Ascending aorta (tissue), 2 donors: ENCODE measurements at regions not wholly inside any gene's neighbourhood (a gene's known extent, or its start where the extent isn't known, plus 50 kb on each side); places are given as distances from the start of the nearest gene placed in this dataset.

Experiments
- DNase-seq, 2 donors: peaks; one replicate each; pipeline ENCODE4 v3.0.0-alpha.2; 2019; ENCODE audit warnings: low spot score in 2 of 2
- H3K27ac ChIP-seq, 2 donors: fragments of 200-600 bp; sonication (generic); one replicate each; pipeline ENCODE4 v1.5.1; 2016 to 2017; ENCODE audit warnings: mild to moderate bottlenecking in 1 of 2
- H3K27me3 ChIP-seq: fragments of 200-600 bp; sonication (generic); one replicate; pipeline ENCODE4 v1.5.1; 2017
- H3K36me3 ChIP-seq, 2 donors: fragments of 200-600 bp; sonication (generic); one replicate each; pipeline ENCODE4 v1.5.1; 2016
- H3K4me1 ChIP-seq, 2 donors: fragments of 200-600 bp; sonication (generic); one replicate each; pipeline ENCODE4 v1.5.1; 2016 to 2017; ENCODE audit warnings: mild to moderate bottlenecking in 1 of 2
- H3K4me3 ChIP-seq, 2 donors: fragments of 200-600 bp; sonication (generic); one replicate each; pipeline ENCODE4 v1.5.1; 2016 to 2017; ENCODE audit warnings: mild to moderate bottlenecking in 1 of 2
- H3K9me3 ChIP-seq, 2 donors: fragments of 200-600 bp; sonication (generic); one replicate each; pipeline ENCODE4 v1.5.1; 2016
- CTCF ChIP-seq, 3 experiments: fragments of 200-600 bp in 2 of 3; fragments of 450-650 bp in 1 of 3; sonication (generic) in 2 of 3; IDR thresholded peaks; one replicate each; pipeline ENCODE4 v1.5.1; 2016 to 2019; ENCODE audit warnings: antibody characterized with exemption in 3 of 3, mild to moderate bottlenecking in 1 of 3, moderate library complexity in 1 of 3
- intact Hi-C: fragments of 100-400 bp; cut with DNase I; formaldehyde crosslinking; loops from one replicate; pipeline ENCODE4 v1.15.1; 2023

- DNase-seq, result no peak
- Histone ChIP-seq H3K27me3 (no peaks in the 10 kb centered on the region), H3K36me3 (no peaks in the 10 kb centered on the region), H3K27ac (no peak overlapping the region), H3K4me1 (no peaks in the 10 kb centered on the region), H3K9me3 (no peaks in the 10 kb centered on the region), H3K4me3 (no peak overlapping the region)
- TF ChIP-seq CTCF (IDR thresholded peaks at IDR 0.05), result no peak
- intact Hi-C loops, result no loop called here
These were observed 2048.0 kb downstream of the SUCLG1 start for GRCh38 chr2:82411071-82411470.

DNA sequence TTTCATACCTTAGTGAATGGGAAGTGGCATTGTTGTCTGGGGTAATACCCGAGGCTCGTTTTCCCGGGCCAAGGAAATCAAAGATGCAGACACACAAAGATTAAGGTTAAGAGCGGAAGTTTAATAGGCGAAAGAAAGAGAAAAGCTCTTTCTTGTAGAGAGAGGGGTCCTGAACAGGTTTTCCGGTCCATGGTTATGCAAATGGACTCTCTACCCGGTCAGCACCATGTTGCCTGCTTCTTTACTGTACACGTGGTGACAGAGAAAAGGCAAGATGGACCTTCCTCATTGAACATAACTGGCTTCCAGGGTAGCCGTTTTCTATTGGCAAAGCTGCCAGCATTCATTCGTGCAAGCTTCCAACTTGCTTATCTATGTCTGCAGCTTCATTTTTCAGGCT is 2063.5 kb downstream of the SUCLG1 start:
- DNase-seq, result no peak
- TF ChIP-seq CTCF (IDR thresholded peaks at IDR 0.05), result no peak
- Histone ChIP-seq H3K4me1 (no peaks in the 10 kb centered on the region), H3K9me3 (no peaks in the 10 kb centered on the region), H3K36me3 (no peaks in the 10 kb centered on the region), H3K27me3 (no peaks in the 10 kb centered on the region), H3K4me3 (no peak overlapping the region), H3K27ac (no peak overlapping the region)
- intact Hi-C loops, result no loop called here

GRCh38 chr2:82391386-82391785 is 2067.7 kb downstream of the SUCLG1 start:
- no peak overlapping the region for H3K4me3 ChIP-seq
- intact Hi-C loops, result no loop called here

DNA sequence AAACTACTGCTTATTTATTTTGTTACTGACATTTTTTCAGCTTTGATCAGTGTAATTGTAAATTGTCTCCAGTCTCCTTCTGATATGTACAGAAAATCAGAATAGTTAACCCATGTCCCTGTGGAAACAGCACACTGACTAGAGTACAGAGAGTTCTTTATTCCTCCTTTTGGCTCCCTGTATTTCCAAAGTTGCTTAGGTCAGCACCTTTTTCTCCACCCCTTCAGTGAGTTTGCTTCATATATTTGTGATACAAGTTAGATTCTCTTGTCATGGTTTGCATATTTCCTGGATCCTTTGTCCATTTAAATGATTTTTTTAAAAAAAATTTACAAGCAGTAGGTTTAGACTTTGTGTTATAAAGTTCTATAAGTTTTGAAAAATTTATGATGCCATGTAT is 2051.1 kb upstream of the LRRTM1 start:
- Histone ChIP-seq H3K36me3 (no peaks in the 10 kb centered on the region), H3K27me3 (no peaks in the 10 kb centered on the region), H3K27ac (no peak overlapping the region), H3K9me3 (peaks cover 0 to 4% of the 10 kb centered on the region in 2 donors), H3K4me3 (no peak overlapping the region), H3K4me1 (no peaks in the 10 kb centered on the region)
- DNase-seq, result no peak
- intact Hi-C loops, result no loop called here
- TF ChIP-seq CTCF (IDR thresholded peaks at IDR 0.05), result no peak

More at GRCh38 chr2:82391386-82391785, 2067.7 kb downstream of the SUCLG1 start:
- Histone ChIP-seq H3K4me1 (no peaks in the 10 kb centered on the region), H3K27me3 (no peaks in the 10 kb centered on the region), H3K36me3 (no peaks in the 10 kb centered on the region), H3K9me3 (no peaks in the 10 kb centered on the region), H3K27ac (no peak overlapping the region)
- no peak for TF ChIP-seq CTCF (IDR thresholded peaks at IDR 0.05)
- DNase-seq, result no peak

- Histone ChIP-seq H3K4me1 (no peaks in the 10 kb centered on the region), H3K36me3 (no peaks in the 10 kb centered on the region), H3K27ac (no peak overlapping the region), H3K9me3 (no peaks in the 10 kb centered on the region), H3K27me3 (no peaks in the 10 kb centered on the region), H3K4me3 (no peak overlapping the region)
- no peak for TF ChIP-seq CTCF (IDR thresholded peaks at IDR 0.05)
- intact Hi-C loops, result no loop called here
- no peak for DNase-seq
These were observed 2041.4 kb upstream of the LRRTM1 start for GRCh38 chr2:82345910-82346309.

GRCh38 chr2:82344670-82345069 is 2040.1 kb upstream of the LRRTM1 start:
- intact Hi-C loops, result no loop called here
- H3K27ac ChIP-seq, result no peak overlapping the region
- no peak for TF ChIP-seq CTCF (IDR thresholded peaks at IDR 0.05)

More at GRCh38 chr2:82344670-82345069, 2040.1 kb upstream of the LRRTM1 start:
- Histone ChIP-seq H3K4me3 (no peak overlapping the region), H3K36me3 (no peaks in the 10 kb centered on the region), H3K9me3 (no peaks in the 10 kb centered on the region), H3K27me3 (no peaks in the 10 kb centered on the region), H3K4me1 (no peaks in the 10 kb centered on the region)
- no peak for DNase-seq
